GM23338 (cell line): ENCODE measurements at regions not wholly inside any gene's neighbourhood (a gene's known extent, or its start where the extent isn't known, plus 50 kb on each side); places are given as distances from the start of the nearest gene placed in this dataset.
"Not testable (repeated sequence)": the region's sequence is repeated elsewhere in the genome, so short reads cannot be mapped to it uniquely, and the experiment has no call there.

Experiments
- ATAC-seq: fragments of 200-7000 bp; cut with Tn5 transposase; 3 replicates; pipeline ENCODE4 v1.9.1; 2020
- DNase-seq: peaks from one replicate; pipeline ENCODE4 v3.0.0-alpha.2; 2015; ENCODE audit warnings: low spot score
- H2AFZ ChIP-seq: fragments of 200-600 bp; sonication (generic); 2 replicates; pipeline ENCODE4 v1.8.0; 2016; ENCODE audit warnings: antibody characterized with exemption, mild to moderate bottlenecking, moderate library complexity
- H3F3A ChIP-seq: fragments of 200-600 bp; sonication (generic); replicated peaks from 2 replicates; pipeline ENCODE4 v1.8.0; 2017; ENCODE audit warnings: antibody characterized with exemption, mixed run types, low read depth
- H3K27ac ChIP-seq: fragments of 200-600 bp; sonication (generic); 2 replicates; pipeline ENCODE4 v1.6.1; 2016; ENCODE audit warnings: low read depth
- H3K27me3 ChIP-seq: fragments of 200-600 bp; sonication (generic); 2 replicates; pipeline ENCODE4 v1.8.0; 2016; ENCODE audit warnings: mild to moderate bottlenecking, mixed run types, moderate library complexity; ENCODE audit not compliant: insufficient read depth
- H3K36me3 ChIP-seq: fragments of 200-600 bp; sonication (generic); 2 replicates; pipeline ENCODE4 v1.8.0; 2016; ENCODE audit warnings: mild to moderate bottlenecking; ENCODE audit not compliant: insufficient read depth
- H3K4me1 ChIP-seq: fragments of 200-600 bp; sonication (generic); 2 replicates; pipeline ENCODE4 v1.8.0; 2016; ENCODE audit warnings: mild to moderate bottlenecking, moderate library complexity; ENCODE audit not compliant: insufficient read depth
- H3K4me2 ChIP-seq: fragments of 200-600 bp; sonication (generic); 2 replicates; pipeline ENCODE4 v1.7.1; 2017; ENCODE audit warnings: mixed run types
- H3K4me3 ChIP-seq: fragments of 200-600 bp; sonication (generic); 2 replicates; pipeline ENCODE4 v1.6.1; 2016; ENCODE audit warnings: mixed run types
- H3K79me2 ChIP-seq: fragments of 200-600 bp; sonication (generic); replicated peaks from 2 replicates; pipeline ENCODE4 v1.8.0; 2017; ENCODE audit warnings: mild to moderate bottlenecking; ENCODE audit not compliant: insufficient read depth
- H3K9me2 ChIP-seq: fragments of 200-600 bp; sonication (generic); 2 replicates; pipeline ENCODE4 v1.8.0; 2017; ENCODE audit not compliant: insufficient read depth
- H4K20me1 ChIP-seq: fragments of 200-600 bp; sonication (generic); replicated peaks from 2 replicates; pipeline ENCODE4 v1.8.0; 2017; ENCODE audit warnings: mild to moderate bottlenecking; ENCODE audit not compliant: insufficient read depth
- H3K27ac Mint-ChIP-seq: 2 replicates; pipeline ENCODE4 v1.8.0; 2020; ENCODE audit warnings: inconsistent platforms, mild to moderate bottlenecking, moderate library complexity, mixed read lengths
- H3K27me3 Mint-ChIP-seq: 3 replicates; pipeline ENCODE4 v1.8.0; 2022; ENCODE audit warnings: low read depth, mild to moderate bottlenecking, moderate library complexity, mixed read lengths, inconsistent platforms; ENCODE audit not compliant: insufficient read depth, poor library complexity
- H3K36me3 Mint-ChIP-seq: 3 replicates; pipeline ENCODE4 v1.8.0; 2021; ENCODE audit warnings: low read depth, mild to moderate bottlenecking, inconsistent platforms, moderate library complexity, mixed read lengths
- H3K4me1 Mint-ChIP-seq: 3 replicates; pipeline ENCODE4 v1.8.0; 2020; ENCODE audit warnings: mild to moderate bottlenecking, inconsistent platforms, mixed read lengths
- H3K4me3 Mint-ChIP-seq: 3 replicates; pipeline ENCODE4 v1.8.0; 2021; ENCODE audit warnings: moderate library complexity, mild to moderate bottlenecking, inconsistent platforms, mixed read lengths
- H3K9me3 Mint-ChIP-seq: 3 replicates; pipeline ENCODE4 v1.8.0; 2020; ENCODE audit warnings: moderate library complexity, mild to moderate bottlenecking, inconsistent platforms, mixed read lengths
- CREB1 ChIP-seq: fragments of 250-450 bp; sonication (Bioruptor Pico); IDR thresholded peaks from 2 replicates; pipeline ENCODE4 v1.5.0; 2020; ENCODE audit warnings: low read depth, mild to moderate bottlenecking, moderate library complexity
- EZH2 ChIP-seq: fragments of 200-600 bp; sonication (generic); IDR thresholded peaks from one replicate; pipeline ENCODE4 v1.8.0; 2017; ENCODE audit warnings: antibody characterized with exemption, mild to moderate bottlenecking, low read depth; ENCODE audit not compliant: unreplicated experiment
- EZH2phosphoT487 ChIP-seq: fragments of 200-600 bp; sonication (generic); IDR thresholded peaks from one replicate; pipeline ENCODE4 v1.8.1; 2018; ENCODE audit warnings: antibody characterized with exemption; ENCODE audit not compliant: unreplicated experiment
- JUNB ChIP-seq: IDR thresholded peaks from one replicate; pipeline ENCODE4 v1.6.1; 2016; ENCODE audit warnings: antibody characterized with exemption; ENCODE audit not compliant: unreplicated experiment
- ZNF114 ChIP-seq: fragments of 250-450 bp; sonication (Bioruptor Pico); IDR thresholded peaks from 2 replicates; pipeline ENCODE4 v1.5.0; 2020; ENCODE audit warnings: mild to moderate bottlenecking, moderate library complexity
- ZNF331 ChIP-seq: fragments of 250-450 bp; sonication (Bioruptor Pico); IDR thresholded peaks from 2 replicates; pipeline ENCODE4 v1.5.0; 2020; ENCODE audit warnings: low read depth, mild to moderate bottlenecking, moderate library complexity
- TF ChIP-seq, protein P1 (sequence below): fragments of 250-450 bp; sonication (Bioruptor Pico); IDR thresholded peaks from 2 replicates; pipeline ENCODE4 v1.5.0; 2020; ENCODE audit warnings: mild to moderate bottlenecking, moderate library complexity
- TF ChIP-seq, protein P2 (sequence below), 2 experiments: fragments of 200-600 bp in 1 of 2; sonication (generic) in 1 of 2; conservative IDR thresholded peaks; 2 replicates each; pipeline versions ENCODE4 v1.5.1 to v1.6.1; 2016 to 2017; ENCODE audit warnings: antibody characterized with exemption in 2 of 2, low read depth in 2 of 2, mild to moderate bottlenecking in 2 of 2, moderate library complexity in 1 of 2

DNA sequence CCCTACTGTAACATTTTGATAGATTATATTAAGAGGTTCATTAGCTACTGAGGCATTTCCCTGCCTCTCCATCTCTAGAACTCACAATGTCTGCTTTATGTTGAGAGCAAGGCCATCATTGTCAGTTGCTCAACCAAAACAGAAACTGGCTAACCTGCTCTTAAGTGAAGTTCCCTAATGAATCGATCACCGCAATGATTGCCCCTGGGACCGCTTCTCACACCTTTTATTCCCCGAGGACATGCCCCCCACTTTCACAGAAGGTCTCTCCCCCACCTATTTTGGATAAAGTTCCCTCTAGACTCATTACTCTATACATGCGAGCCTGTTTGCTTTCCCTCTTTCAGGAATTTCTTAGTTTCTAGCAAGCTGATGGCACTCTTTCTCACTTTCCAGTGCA lies 108.8 kb downstream of the FAM217A start:
- Histone ChIP-seq H4K20me1 (no peaks in the 10 kb centered on the region), H3K79me2 (no peaks in the 10 kb centered on the region), H2AFZ (no peak overlapping the region), H3K4me1 (0 out of 2 replicates have a peak, but pooled peaks cover 5% of the 10 kb centered on the region), H3K4me3 (no peak overlapping the region), H3K4me2 (no peak overlapping the region), H3K36me3 (no peaks in the 10 kb centered on the region), H3K9me2 (no peaks in the 10 kb centered on the region), H3F3A (no peaks in the 10 kb centered on the region), H3K27ac (no peak overlapping the region), H3K27me3 (no peaks in the 10 kb centered on the region)
- Mint-ChIP-seq H3K36me3 (no peaks in the 10 kb centered on the region; the same call in 2 of the 3 replicates), H3K9me3 (no peaks in the 10 kb centered on the region), H3K4me3 (no peak overlapping the region), H3K27ac (no peak overlapping the region), H3K4me1 (no peaks in the 10 kb centered on the region; the same call in 1 of the 3 replicates), H3K27me3 (peaks cover 2% of the 10 kb centered on the region)
- TF ChIP-seq CREB1 (CRISPR knock-in tag), result no peak
- TF ChIP-seq JUNB, result no peak
- no peak for TF ChIP-seq ZNF331 (CRISPR knock-in tag)
- DNase-seq (no peak), ATAC-seq (no peak)

DNA sequence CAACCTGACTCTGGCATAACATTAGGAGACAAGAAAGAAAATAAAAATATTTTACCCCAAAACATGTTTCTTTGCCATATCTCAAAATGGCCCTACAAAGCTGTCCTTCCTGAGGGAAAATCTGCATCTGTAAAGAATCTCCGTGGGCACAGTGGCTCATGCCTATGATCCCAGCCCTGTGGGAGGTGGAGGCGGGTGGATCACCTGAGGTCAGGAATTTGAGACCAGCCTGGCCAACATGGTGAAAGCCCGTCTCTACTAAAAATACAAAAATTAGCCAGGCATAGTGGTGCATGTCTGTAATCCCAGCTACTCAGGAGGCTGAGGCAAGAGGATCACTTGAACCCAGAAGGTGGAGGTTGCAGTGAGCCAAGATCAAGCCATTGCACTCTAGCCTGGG lies 105.8 kb downstream of the FAM217A start:
- not testable (repeated sequence) for H3K4me3 Mint-ChIP-seq, H3K79me2 ChIP-seq, H3K4me1 ChIP-seq, H3K27ac ChIP-seq, H3K4me2 ChIP-seq, H3K27me3 ChIP-seq, H3K4me3 ChIP-seq, H3K27me3 Mint-ChIP-seq, H3K9me3 Mint-ChIP-seq, H3K36me3 ChIP-seq, ATAC-seq, H2AFZ ChIP-seq, H3K36me3 Mint-ChIP-seq, H4K20me1 ChIP-seq, H3K4me1 Mint-ChIP-seq, H3K27ac Mint-ChIP-seq, DNase-seq, H3F3A ChIP-seq, H3K9me2 ChIP-seq

DNA sequence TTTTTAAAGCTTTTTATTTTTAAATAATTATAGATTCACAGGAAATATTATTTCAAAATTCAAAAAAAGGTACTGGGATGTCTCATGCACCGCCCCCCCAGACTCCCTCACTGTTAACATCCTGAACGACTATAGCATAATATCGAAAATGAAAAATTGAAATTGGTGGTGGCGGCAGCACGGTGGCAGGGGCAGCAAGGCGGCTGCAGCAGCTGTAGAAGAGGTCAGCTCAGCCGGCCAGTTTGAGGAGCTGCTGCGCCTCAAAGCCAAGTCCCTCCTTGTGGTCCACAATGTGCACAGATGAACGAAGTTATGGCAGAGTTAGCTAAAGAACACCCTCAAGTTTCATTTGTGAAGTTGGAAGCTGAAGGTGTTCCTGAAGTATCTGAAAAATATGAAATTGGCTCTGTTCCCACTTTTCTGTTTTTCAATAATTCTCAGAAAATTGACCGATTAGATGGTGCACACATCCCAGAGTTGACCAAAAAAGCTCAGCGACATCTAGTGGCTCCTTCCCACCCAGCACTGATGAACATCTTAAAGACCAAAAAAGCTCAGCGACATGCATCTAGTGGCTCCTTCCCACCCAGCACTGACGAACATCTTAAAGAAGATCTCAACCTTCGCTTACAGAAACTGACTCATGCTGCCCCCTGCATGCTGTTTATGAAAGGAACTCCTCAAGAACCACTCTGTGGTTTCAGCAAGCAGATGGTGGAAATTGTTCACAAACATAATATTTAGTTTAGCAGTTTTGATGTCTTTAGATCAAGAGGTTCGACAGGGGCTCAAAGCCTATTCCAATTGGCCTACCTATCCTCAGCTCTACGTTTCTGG lies 100.8 kb downstream of the FAM217A start:
- H3K4me1 Mint-ChIP-seq, result peaks cover 7% of the 10 kb centered on the region; the same call in 2 of the 3 replicates
- peak; percentile 78 for DNase-seq

More for the DNA sequence above, 100.8 kb downstream of the FAM217A start:
- Histone ChIP-seq H3K4me3 (no peak overlapping the region), H3K27me3 (no peaks in the 10 kb centered on the region), H3F3A (no peaks in the 10 kb centered on the region), H3K9me2 (no peaks in the 10 kb centered on the region), H3K79me2 (no peaks in the 10 kb centered on the region), H2AFZ (no peak overlapping the region), H3K36me3 (no peaks in the 10 kb centered on the region; the same call in 1 of the 2 replicates), H3K4me2 (no peak overlapping the region), H4K20me1 (no peaks in the 10 kb centered on the region), H3K4me1 (0 out of 2 replicates have a peak, but pooled peaks cover 3% of the 10 kb centered on the region), H3K27ac (no peak overlapping the region)
- H3K36me3 Mint-ChIP-seq, result peaks cover 11% of the 10 kb centered on the region
- no peak overlapping the region for H3K4me3 Mint-ChIP-seq
- H3K27me3 Mint-ChIP-seq, result no peaks in the 10 kb centered on the region
- no peaks in the 10 kb centered on the region for H3K9me3 Mint-ChIP-seq
- H3K27ac Mint-ChIP-seq, result no peak overlapping the region
- TF ChIP-seq ZNF114 (CRISPR knock-in tag), result no peak
- no peak for TF ChIP-seq EZH2
- TF ChIP-seq, protein P1, sequence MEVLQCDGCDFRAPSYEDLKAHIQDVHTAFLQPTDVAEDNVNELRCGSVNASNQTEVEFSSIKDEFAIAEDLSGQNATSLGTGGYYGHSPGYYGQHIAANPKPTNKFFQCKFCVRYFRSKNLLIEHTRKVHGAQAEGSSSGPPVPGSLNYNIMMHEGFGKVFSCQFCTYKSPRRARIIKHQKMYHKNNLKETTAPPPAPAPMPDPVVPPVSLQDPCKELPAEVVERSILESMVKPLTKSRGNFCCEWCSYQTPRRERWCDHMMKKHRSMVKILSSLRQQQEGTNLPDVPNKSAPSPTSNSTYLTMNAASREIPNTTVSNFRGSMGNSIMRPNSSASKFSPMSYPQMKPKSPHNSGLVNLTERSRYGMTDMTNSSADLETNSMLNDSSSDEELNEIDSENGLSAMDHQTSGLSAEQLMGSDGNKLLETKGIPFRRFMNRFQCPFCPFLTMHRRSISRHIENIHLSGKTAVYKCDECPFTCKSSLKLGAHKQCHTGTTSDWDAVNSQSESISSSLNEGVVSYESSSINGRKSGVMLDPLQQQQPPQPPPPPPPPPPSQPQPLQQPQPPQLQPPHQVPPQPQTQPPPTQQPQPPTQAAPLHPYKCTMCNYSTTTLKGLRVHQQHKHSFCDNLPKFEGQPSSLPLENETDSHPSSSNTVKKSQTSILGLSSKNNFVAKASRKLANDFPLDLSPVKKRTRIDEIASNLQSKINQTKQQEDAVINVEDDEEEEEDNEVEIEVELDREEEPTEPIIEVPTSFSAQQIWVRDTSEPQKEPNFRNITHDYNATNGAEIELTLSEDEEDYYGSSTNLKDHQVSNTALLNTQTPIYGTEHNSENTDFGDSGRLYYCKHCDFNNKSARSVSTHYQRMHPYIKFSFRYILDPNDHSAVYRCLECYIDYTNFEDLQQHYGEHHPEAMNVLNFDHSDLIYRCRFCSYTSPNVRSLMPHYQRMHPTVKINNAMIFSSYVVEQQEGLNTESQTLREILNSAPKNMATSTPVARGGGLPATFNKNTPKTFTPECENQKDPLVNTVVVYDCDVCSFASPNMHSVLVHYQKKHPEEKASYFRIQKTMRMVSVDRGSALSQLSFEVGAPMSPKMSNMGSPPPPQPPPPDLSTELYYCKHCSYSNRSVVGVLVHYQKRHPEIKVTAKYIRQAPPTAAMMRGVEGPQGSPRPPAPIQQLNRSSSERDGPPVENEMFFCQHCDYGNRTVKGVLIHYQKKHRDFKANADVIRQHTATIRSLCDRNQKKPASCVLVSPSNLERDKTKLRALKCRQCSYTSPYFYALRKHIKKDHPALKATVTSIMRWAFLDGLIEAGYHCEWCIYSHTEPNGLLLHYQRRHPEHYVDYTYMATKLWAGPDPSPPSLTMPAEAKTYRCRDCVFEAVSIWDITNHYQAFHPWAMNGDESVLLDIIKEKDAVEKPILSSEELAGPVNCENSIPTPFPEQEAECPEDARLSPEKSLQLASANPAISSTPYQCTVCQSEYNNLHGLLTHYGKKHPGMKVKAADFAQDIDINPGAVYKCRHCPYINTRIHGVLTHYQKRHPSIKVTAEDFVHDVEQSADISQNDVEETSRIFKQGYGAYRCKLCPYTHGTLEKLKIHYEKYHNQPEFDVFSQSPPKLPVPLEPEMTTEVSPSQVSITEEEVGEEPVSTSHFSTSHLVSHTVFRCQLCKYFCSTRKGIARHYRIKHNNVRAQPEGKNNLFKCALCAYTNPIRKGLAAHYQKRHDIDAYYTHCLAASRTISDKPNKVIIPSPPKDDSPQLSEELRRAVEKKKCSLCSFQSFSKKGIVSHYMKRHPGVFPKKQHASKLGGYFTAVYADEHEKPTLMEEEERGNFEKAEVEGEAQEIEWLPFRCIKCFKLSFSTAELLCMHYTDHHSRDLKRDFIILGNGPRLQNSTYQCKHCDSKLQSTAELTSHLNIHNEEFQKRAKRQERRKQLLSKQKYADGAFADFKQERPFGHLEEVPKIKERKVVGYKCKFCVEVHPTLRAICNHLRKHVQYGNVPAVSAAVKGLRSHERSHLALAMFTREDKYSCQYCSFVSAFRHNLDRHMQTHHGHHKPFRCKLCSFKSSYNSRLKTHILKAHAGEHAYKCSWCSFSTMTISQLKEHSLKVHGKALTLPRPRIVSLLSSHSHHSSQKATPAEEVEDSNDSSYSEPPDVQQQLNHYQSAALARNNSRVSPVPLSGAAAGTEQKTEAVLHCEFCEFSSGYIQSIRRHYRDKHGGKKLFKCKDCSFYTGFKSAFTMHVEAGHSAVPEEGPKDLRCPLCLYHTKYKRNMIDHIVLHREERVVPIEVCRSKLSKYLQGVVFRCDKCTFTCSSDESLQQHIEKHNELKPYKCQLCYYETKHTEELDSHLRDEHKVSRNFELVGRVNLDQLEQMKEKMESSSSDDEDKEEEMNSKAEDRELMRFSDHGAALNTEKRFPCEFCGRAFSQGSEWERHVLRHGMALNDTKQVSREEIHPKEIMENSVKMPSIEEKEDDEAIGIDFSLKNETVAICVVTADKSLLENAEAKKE (CRISPR knock-in tag), result peak; percentile 39; the same call in 1 of the 2 replicates
- TF ChIP-seq, protein P2, sequence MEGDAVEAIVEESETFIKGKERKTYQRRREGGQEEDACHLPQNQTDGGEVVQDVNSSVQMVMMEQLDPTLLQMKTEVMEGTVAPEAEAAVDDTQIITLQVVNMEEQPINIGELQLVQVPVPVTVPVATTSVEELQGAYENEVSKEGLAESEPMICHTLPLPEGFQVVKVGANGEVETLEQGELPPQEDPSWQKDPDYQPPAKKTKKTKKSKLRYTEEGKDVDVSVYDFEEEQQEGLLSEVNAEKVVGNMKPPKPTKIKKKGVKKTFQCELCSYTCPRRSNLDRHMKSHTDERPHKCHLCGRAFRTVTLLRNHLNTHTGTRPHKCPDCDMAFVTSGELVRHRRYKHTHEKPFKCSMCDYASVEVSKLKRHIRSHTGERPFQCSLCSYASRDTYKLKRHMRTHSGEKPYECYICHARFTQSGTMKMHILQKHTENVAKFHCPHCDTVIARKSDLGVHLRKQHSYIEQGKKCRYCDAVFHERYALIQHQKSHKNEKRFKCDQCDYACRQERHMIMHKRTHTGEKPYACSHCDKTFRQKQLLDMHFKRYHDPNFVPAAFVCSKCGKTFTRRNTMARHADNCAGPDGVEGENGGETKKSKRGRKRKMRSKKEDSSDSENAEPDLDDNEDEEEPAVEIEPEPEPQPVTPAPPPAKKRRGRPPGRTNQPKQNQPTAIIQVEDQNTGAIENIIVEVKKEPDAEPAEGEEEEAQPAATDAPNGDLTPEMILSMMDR (conservative IDR thresholded peaks at IDR 0.05; ENCODE audit: low read depth in 2 of 2), result peak; percentile 72 to 74
- TF ChIP-seq JUNB, result no peak
- TF ChIP-seq EZH2phosphoT487, result no peak
- ATAC-seq, result peak; percentile 97
